Ascending aorta (tissue), 2 donors: ENCODE measurements at regions not wholly inside any gene's neighbourhood (a gene's known extent, or its start where the extent isn't known, plus 50 kb on each side); places are given as distances from the start of the nearest gene placed in this dataset.

Experiments used
- DNase-seq, 2 donors: peaks; one replicate each; pipeline ENCODE4 v3.0.0-alpha.2; 2019; ENCODE audit warnings: low spot score in 2 of 2
- H3K27ac ChIP-seq, 2 donors: fragments of 200-600 bp; sonication (generic); one replicate each; pipeline ENCODE4 v1.5.1; 2016 to 2017; ENCODE audit warnings: mild to moderate bottlenecking in 1 of 2
- H3K27me3 ChIP-seq: fragments of 200-600 bp; sonication (generic); one replicate; pipeline ENCODE4 v1.5.1; 2017
- H3K36me3 ChIP-seq, 2 donors: fragments of 200-600 bp; sonication (generic); one replicate each; pipeline ENCODE4 v1.5.1; 2016
- H3K4me1 ChIP-seq, 2 donors: fragments of 200-600 bp; sonication (generic); one replicate each; pipeline ENCODE4 v1.5.1; 2016 to 2017; ENCODE audit warnings: mild to moderate bottlenecking in 1 of 2
- H3K4me3 ChIP-seq, 2 donors: fragments of 200-600 bp; sonication (generic); one replicate each; pipeline ENCODE4 v1.5.1; 2016 to 2017; ENCODE audit warnings: mild to moderate bottlenecking in 1 of 2
- H3K9me3 ChIP-seq, 2 donors: fragments of 200-600 bp; sonication (generic); one replicate each; pipeline ENCODE4 v1.5.1; 2016
- CTCF ChIP-seq, 3 experiments: fragments of 200-600 bp in 2 of 3; fragments of 450-650 bp in 1 of 3; sonication (generic) in 2 of 3; IDR thresholded peaks; one replicate each; pipeline ENCODE4 v1.5.1; 2016 to 2019; ENCODE audit warnings: antibody characterized with exemption in 3 of 3, mild to moderate bottlenecking in 1 of 3, moderate library complexity in 1 of 3
- intact Hi-C: fragments of 100-400 bp; cut with DNase I; formaldehyde crosslinking; loops from one replicate; pipeline ENCODE4 v1.15.1; 2023

GRCh38 chr4:135357091-135357490 is 1155.5 kb upstream of the PABPC4L start:
- no peaks in the 10 kb centered on the region for H3K9me3 ChIP-seq
- H3K4me3 ChIP-seq = no peak overlapping the region
- TF ChIP-seq CTCF (IDR thresholded peaks at IDR 0.05) = no peak
- intact Hi-C loops = no loop called here
- no peaks in the 10 kb centered on the region for H3K4me1 ChIP-seq
- DNase-seq = no peak
- H3K36me3 ChIP-seq = no peaks in the 10 kb centered on the region
- no peak overlapping the region for H3K27ac ChIP-seq
- H3K27me3 ChIP-seq = no peaks in the 10 kb centered on the region

- Histone ChIP-seq H3K36me3 (no peaks in the 10 kb centered on the region), H3K4me3 (no peak overlapping the region), H3K27ac (no peak overlapping the region), H3K4me1 (no peaks in the 10 kb centered on the region), H3K9me3 (no peaks in the 10 kb centered on the region), H3K27me3 (no peaks in the 10 kb centered on the region)
- TF ChIP-seq CTCF (IDR thresholded peaks at IDR 0.05) = no peak
- intact Hi-C loops = no loop called here
- DNase-seq = no peak
Observed at GRCh38 chr4:135354876-135355275, 1153.3 kb upstream of the PABPC4L start.

GRCh38 chr4:135353008-135353407 is 1151.4 kb upstream of the PABPC4L start:
- Histone ChIP-seq H3K4me1 (no peaks in the 10 kb centered on the region), H3K27ac (no peak overlapping the region), H3K4me3 (no peak overlapping the region), H3K9me3 (no peaks in the 10 kb centered on the region), H3K36me3 (no peaks in the 10 kb centered on the region), H3K27me3 (no peaks in the 10 kb centered on the region)
- no peak for TF ChIP-seq CTCF (IDR thresholded peaks at IDR 0.05)
- intact Hi-C loops = no loop called here
- DNase-seq = no peak

- Histone ChIP-seq H3K27ac (no peak overlapping the region), H3K27me3 (no peaks in the 10 kb centered on the region), H3K4me1 (no peaks in the 10 kb centered on the region), H3K4me3 (no peak overlapping the region), H3K36me3 (no peaks in the 10 kb centered on the region), H3K9me3 (no peaks in the 10 kb centered on the region)
- intact Hi-C loops = no loop called here
- no peak for DNase-seq
- no peak for TF ChIP-seq CTCF (IDR thresholded peaks at IDR 0.05)
Observed at GRCh38 chr4:135344492-135344891, 1142.9 kb upstream of the PABPC4L start.

GRCh38 chr4:135338181-135338580 is 1136.6 kb upstream of the PABPC4L start:
- H3K4me3 ChIP-seq = no peak overlapping the region
- H3K36me3 ChIP-seq = no peaks in the 10 kb centered on the region
- no peaks in the 10 kb centered on the region for H3K9me3 ChIP-seq
- no peaks in the 10 kb centered on the region for H3K4me1 ChIP-seq
- no peak for DNase-seq
- intact Hi-C loops = no loop called here
- H3K27ac ChIP-seq = no peak overlapping the region
- TF ChIP-seq CTCF (IDR thresholded peaks at IDR 0.05) = no peak
- H3K27me3 ChIP-seq = no peaks in the 10 kb centered on the region

- Histone ChIP-seq H3K4me1 (no peaks in the 10 kb centered on the region), H3K27me3 (no peaks in the 10 kb centered on the region), H3K4me3 (no peak overlapping the region), H3K36me3 (no peaks in the 10 kb centered on the region), H3K9me3 (peaks cover 0 to 9% of the 10 kb centered on the region in 2 donors), H3K27ac (no peak overlapping the region)
- TF ChIP-seq CTCF (IDR thresholded peaks at IDR 0.05) = no peak
- intact Hi-C loops = no loop called here
- no peak for DNase-seq
Observed at GRCh38 chr4:135325264-135325663, 1123.7 kb upstream of the PABPC4L start.
